Liver (tissue), 8 donors: ENCODE measurements at regions not wholly inside any gene's neighbourhood (a gene's known extent, or its start where the extent isn't known, plus 50 kb on each side); places are given as distances from the start of the nearest gene placed in this dataset.

Experiments
- DNase-seq: peaks from one replicate; pipeline ENCODE4 v3.0.0-alpha.2; 2017; ENCODE audit warnings: low spot score
- H3K27ac ChIP-seq, 2 donors: one replicate each; pipeline ENCODE4 v1.7.0; 2013; ENCODE audit warnings: inconsistent platforms in 2 of 2, low read length in 2 of 2, control low read depth in 1 of 2, low read depth in 1 of 2, mild to moderate bottlenecking in 1 of 2
- H3K27me3 ChIP-seq, 4 donors: one replicate each; pipeline versions ENCODE4 v1.6.1 to v1.7.0; 2013; ENCODE audit warnings: low read length in 3 of 4, inconsistent platforms in 1 of 4, mild to moderate bottlenecking in 1 of 4, moderate library complexity in 1 of 4; ENCODE audit not compliant: control insufficient read depth in 4 of 4, insufficient read depth in 4 of 4
- H3K36me3 ChIP-seq, 4 donors: one replicate each; pipeline versions ENCODE4 v1.6.1 to v1.7.0; 2013; ENCODE audit warnings: low read length in 3 of 4, mild to moderate bottlenecking in 3 of 4, low read depth in 1 of 4, moderate library complexity in 1 of 4; ENCODE audit not compliant: control insufficient read depth in 4 of 4, insufficient read depth in 3 of 4
- H3K4me1 ChIP-seq, 4 donors: one replicate each; pipeline versions ENCODE4 v1.6.1 to v1.7.0; 2013; ENCODE audit warnings: low read length in 3 of 4, mild to moderate bottlenecking in 3 of 4, moderate library complexity in 1 of 4; ENCODE audit not compliant: control insufficient read depth in 4 of 4, insufficient read depth in 4 of 4
- H3K4me3 ChIP-seq, 3 donors: one replicate each; pipeline versions ENCODE4 v1.6.1 to v1.7.0; 2013; ENCODE audit warnings: low read length in 3 of 3, control low read depth in 1 of 3, low read depth in 1 of 3, mild to moderate bottlenecking in 1 of 3
- H3K9ac ChIP-seq, 2 donors: one replicate each; pipeline ENCODE4 v1.7.0; 2013; ENCODE audit warnings: low read length in 2 of 2, mild to moderate bottlenecking in 2 of 2, moderate library complexity in 2 of 2, control low read depth in 1 of 2, low read depth in 1 of 2
- H3K9me3 ChIP-seq, 4 donors: one replicate each; pipeline versions ENCODE4 v1.6.1 to v1.7.0; 2013; ENCODE audit warnings: low read length in 3 of 4; ENCODE audit not compliant: control insufficient read depth in 4 of 4
- EGR1 ChIP-seq, 2 donors: IDR thresholded peaks; 2 replicates each; pipeline ENCODE4 v1.6.1; 2016 to 2018; ENCODE audit warnings: antibody characterized with exemption in 2 of 2, low read depth in 2 of 2
- FOXA1 ChIP-seq: IDR thresholded peaks from 2 replicates; pipeline ENCODE4 v1.6.1; 2016; ENCODE audit warnings: antibody characterized with exemption
- HNF4A ChIP-seq, 2 donors: conservative IDR thresholded peaks; 2 replicates each; pipeline ENCODE4 v1.6.1; 2016; ENCODE audit warnings: antibody characterized with exemption in 2 of 2, mild to moderate bottlenecking in 2 of 2
- JUND ChIP-seq, 2 donors: IDR thresholded peaks; 2 replicates each; pipeline ENCODE4 v1.6.1; 2016; ENCODE audit warnings: antibody characterized with exemption in 2 of 2
- NR2F2 ChIP-seq: IDR thresholded peaks from 2 replicates; pipeline ENCODE4 v1.6.1; 2016; ENCODE audit warnings: antibody characterized with exemption
- RXRA ChIP-seq, 2 donors: IDR thresholded peaks; 2 replicates each; pipeline ENCODE4 v1.6.1; 2017 to 2018; ENCODE audit warnings: antibody characterized with exemption in 2 of 2, mild to moderate bottlenecking in 1 of 2
- YY1 ChIP-seq: IDR thresholded peaks from 2 replicates; pipeline ENCODE4 v1.6.1; 2016; ENCODE audit warnings: antibody characterized with exemption, mild to moderate bottlenecking
- whole genome bisulfite sequencing: extraction: QIAGEN DNeasy Blood & Tissue Kit; methylation state at CpG from one replicate; pipeline ENCODE4 v1.1.7; 2013; 5-methylcytosine and 5-hydroxymethylcytosine counted together
- TF ChIP-seq, protein P1 (sequence below): IDR thresholded peaks from 2 replicates; pipeline ENCODE4 v1.6.1; 2016; ENCODE audit warnings: antibody characterized with exemption
- TF ChIP-seq, protein P2 (sequence below): fragments of 150-350 bp; IDR thresholded peaks from 2 replicates; pipeline ENCODE4 v1.5.1; 2017; ENCODE audit warnings: improper control_type of control experiment, low read depth, low read length; ENCODE audit not compliant: missing input control
- TF ChIP-seq, protein P3 (sequence below): IDR thresholded peaks from 2 replicates; pipeline ENCODE4 v1.6.1; 2016; ENCODE audit warnings: antibody characterized with exemption
- TF ChIP-seq, protein P4 (sequence below): IDR thresholded peaks from 2 replicates; pipeline ENCODE4 v1.6.1; 2016; ENCODE audit warnings: antibody characterized with exemption
- TF ChIP-seq, protein P5 (sequence below): IDR thresholded peaks from 2 replicates; pipeline ENCODE4 v1.6.1; 2016; ENCODE audit warnings: antibody characterized with exemption, mild to moderate bottlenecking
- donor health status: healthy.
- donor health status: healthy.
- donor health status: healthy.
- donor health status: healthy.
- donor health status: healthy.

DNA sequence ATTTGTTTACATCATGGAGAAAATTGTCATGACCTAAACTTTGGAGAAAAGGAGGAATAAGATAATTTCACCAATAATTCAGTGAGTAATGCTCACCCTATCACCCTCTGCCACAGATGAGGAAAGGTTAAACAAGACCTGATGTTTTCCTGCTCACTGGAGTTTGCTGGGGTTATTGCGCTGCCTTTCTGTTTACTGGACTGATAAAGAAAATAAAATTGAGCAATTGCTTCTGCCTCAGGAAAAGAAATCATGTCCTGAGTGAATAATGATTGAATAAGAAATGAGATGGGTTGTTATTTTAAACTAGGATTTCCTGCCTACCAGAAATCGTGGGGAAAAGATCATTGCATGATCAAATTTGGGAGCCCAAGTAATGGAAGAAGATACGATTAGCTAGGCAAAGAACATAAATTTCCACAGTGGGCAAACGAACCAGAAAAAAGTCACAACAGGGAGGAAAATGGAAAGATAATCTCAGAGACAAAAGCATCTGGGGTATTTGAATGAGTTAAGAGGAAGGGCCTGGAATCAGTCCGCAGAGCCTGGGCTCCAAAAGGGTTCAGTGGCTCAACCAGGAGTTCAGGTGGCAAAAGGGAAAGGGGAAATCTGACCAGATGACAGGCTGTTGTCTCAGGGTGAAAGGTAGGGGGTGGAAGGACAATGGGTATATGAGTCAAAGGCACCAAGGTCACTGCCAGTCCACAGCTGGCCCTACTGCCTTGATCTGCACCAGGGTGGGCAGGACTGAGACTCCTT is 146.8 kb downstream of the FAM43A start:
- 84% methylated on average over 5 of the region's 5 CpGs for WGBS
- DNase-seq: no peak
- TF ChIP-seq, protein P1, sequence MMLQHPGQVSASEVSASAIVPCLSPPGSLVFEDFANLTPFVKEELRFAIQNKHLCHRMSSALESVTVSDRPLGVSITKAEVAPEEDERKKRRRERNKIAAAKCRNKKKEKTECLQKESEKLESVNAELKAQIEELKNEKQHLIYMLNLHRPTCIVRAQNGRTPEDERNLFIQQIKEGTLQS: no peak
- TF ChIP-seq YY1 (no peak), JUND (IDR thresholded peaks at IDR 0.05) (no peak), NR2F2 (no peak), EGR1 (IDR thresholded peaks at IDR 0.05; ENCODE audit: low read depth in 2 of 2) (no peak)
- H3K36me3 ChIP-seq: no peaks in the 10 kb centered on the region
- H3K4me1 ChIP-seq: no peaks in the 10 kb centered on the region
- no peak overlapping the region for H3K4me3 ChIP-seq
- no peaks in the 10 kb centered on the region for H3K27me3 ChIP-seq
- no peaks in the 10 kb centered on the region for H3K9me3 ChIP-seq
- no peak overlapping the region for H3K27ac ChIP-seq
- H3K9ac ChIP-seq: no peak overlapping the region

DNA sequence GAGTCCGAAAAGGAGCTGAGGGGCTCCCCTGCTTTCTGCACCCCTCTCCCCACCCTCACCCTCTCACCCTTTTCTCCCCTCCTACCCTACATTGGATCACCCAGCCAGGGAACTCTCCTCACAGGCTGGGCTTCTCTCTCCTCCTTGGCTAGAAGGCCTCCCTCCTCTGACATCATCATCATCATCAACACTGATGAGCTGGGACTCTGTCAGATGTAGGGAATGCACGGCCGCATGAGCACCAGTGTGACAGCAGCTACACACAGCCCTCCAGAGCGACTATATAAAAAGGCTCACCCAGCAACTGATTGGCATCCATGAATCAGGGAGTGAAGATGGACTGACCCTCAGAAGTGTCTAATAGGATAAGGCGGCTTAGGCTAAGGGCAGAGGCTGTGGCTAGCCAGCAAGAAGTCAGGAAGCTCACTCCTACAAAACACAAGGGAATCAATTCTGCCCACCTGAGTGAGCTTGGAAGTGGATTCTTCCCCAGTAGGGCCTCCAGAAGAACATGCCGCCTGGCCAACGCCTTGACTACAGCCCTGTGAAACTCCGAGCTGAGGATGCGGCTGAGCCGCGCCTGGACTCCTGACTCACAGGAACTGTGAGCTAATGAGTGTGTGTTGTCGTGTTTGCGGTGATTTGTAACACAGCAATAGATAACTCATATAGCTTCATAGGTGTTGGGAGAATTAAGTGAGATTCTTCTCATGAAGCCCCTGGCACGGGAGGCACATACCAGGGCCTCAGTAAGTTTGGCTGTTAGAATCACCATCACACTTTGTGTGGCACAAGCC is 147.6 kb downstream of the FAM43A start:
- no peaks in the 10 kb centered on the region for H3K9me3 ChIP-seq

DNA sequence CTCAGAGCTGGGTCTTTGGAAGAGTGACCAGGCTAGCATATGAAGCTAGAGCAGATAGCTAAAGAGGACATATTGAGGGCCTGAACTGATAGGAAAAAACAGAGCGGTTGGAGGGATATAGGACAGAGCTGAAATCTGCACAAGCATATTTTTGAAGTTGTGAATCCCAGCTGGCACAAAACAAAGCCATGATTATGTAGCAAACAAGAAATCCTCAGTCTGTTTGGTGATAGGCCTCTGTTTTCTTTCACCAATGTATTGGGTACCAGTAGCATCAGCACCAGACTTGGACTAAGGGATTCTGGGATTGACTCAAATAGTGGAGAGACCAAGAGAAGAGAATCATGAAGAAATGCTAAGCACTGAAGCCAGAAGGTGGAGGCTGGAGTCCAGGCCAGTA is 151.0 kb downstream of the FAM43A start:
- Histone ChIP-seq H3K9ac (no peak overlapping the region), H3K36me3 (no peaks in the 10 kb centered on the region), H3K4me1 (no peaks in the 10 kb centered on the region), H3K27ac (no peak overlapping the region), H3K27me3 (no peaks in the 10 kb centered on the region), H3K9me3 (no peaks in the 10 kb centered on the region), H3K4me3 (no peak overlapping the region)
- no peak for DNase-seq
- 93% methylated on average over 1 of the region's 1 CpG for WGBS
- TF ChIP-seq JUND (IDR thresholded peaks at IDR 0.05) (no peak), EGR1 (IDR thresholded peaks at IDR 0.05; ENCODE audit: low read depth in 2 of 2) (no peak), FOXA1 (no peak)
- TF ChIP-seq, protein P2, sequence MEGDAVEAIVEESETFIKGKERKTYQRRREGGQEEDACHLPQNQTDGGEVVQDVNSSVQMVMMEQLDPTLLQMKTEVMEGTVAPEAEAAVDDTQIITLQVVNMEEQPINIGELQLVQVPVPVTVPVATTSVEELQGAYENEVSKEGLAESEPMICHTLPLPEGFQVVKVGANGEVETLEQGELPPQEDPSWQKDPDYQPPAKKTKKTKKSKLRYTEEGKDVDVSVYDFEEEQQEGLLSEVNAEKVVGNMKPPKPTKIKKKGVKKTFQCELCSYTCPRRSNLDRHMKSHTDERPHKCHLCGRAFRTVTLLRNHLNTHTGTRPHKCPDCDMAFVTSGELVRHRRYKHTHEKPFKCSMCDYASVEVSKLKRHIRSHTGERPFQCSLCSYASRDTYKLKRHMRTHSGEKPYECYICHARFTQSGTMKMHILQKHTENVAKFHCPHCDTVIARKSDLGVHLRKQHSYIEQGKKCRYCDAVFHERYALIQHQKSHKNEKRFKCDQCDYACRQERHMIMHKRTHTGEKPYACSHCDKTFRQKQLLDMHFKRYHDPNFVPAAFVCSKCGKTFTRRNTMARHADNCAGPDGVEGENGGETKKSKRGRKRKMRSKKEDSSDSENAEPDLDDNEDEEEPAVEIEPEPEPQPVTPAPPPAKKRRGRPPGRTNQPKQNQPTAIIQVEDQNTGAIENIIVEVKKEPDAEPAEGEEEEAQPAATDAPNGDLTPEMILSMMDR: no peak
- TF ChIP-seq, protein P3, sequence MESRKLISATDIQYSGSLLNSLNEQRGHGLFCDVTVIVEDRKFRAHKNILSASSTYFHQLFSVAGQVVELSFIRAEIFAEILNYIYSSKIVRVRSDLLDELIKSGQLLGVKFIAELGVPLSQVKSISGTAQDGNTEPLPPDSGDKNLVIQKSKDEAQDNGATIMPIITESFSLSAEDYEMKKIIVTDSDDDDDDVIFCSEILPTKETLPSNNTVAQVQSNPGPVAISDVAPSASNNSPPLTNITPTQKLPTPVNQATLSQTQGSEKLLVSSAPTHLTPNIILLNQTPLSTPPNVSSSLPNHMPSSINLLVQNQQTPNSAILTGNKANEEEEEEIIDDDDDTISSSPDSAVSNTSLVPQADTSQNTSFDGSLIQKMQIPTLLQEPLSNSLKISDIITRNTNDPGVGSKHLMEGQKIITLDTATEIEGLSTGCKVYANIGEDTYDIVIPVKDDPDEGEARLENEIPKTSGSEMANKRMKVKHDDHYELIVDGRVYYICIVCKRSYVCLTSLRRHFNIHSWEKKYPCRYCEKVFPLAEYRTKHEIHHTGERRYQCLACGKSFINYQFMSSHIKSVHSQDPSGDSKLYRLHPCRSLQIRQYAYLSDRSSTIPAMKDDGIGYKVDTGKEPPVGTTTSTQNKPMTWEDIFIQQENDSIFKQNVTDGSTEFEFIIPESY: no peak
- TF ChIP-seq, protein P4, sequence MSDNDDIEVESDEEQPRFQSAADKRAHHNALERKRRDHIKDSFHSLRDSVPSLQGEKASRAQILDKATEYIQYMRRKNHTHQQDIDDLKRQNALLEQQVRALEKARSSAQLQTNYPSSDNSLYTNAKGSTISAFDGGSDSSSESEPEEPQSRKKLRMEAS: no peak

More for the DNA sequence above, 147.6 kb downstream of the FAM43A start:
- Histone ChIP-seq H3K4me3 (no peak overlapping the region), H3K36me3 (no peaks in the 10 kb centered on the region), H3K4me1 (no peaks in the 10 kb centered on the region), H3K9ac (no peak overlapping the region), H3K27me3 (no peaks in the 10 kb centered on the region), H3K27ac (no peak overlapping the region)
- no peak for DNase-seq
- TF ChIP-seq, protein P5, sequence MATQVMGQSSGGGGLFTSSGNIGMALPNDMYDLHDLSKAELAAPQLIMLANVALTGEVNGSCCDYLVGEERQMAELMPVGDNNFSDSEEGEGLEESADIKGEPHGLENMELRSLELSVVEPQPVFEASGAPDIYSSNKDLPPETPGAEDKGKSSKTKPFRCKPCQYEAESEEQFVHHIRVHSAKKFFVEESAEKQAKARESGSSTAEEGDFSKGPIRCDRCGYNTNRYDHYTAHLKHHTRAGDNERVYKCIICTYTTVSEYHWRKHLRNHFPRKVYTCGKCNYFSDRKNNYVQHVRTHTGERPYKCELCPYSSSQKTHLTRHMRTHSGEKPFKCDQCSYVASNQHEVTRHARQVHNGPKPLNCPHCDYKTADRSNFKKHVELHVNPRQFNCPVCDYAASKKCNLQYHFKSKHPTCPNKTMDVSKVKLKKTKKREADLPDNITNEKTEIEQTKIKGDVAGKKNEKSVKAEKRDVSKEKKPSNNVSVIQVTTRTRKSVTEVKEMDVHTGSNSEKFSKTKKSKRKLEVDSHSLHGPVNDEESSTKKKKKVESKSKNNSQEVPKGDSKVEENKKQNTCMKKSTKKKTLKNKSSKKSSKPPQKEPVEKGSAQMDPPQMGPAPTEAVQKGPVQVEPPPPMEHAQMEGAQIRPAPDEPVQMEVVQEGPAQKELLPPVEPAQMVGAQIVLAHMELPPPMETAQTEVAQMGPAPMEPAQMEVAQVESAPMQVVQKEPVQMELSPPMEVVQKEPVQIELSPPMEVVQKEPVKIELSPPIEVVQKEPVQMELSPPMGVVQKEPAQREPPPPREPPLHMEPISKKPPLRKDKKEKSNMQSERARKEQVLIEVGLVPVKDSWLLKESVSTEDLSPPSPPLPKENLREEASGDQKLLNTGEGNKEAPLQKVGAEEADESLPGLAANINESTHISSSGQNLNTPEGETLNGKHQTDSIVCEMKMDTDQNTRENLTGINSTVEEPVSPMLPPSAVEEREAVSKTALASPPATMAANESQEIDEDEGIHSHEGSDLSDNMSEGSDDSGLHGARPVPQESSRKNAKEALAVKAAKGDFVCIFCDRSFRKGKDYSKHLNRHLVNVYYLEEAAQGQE: no peak
- TF ChIP-seq, protein P4: no peak
- TF ChIP-seq HNF4A (conservative IDR thresholded peaks at IDR 0.05) (no peak), EGR1 (IDR thresholded peaks at IDR 0.05; ENCODE audit: low read depth in 2 of 2) (no peak), NR2F2 (no peak), RXRA (IDR thresholded peaks at IDR 0.05) (no peak)
- TF ChIP-seq, protein P1: no peak
- WGBS: 96% methylated on average over 14 of the region's 14 CpGs
